OCI-LY1 (cell line): ENCODE measurements at regions not wholly inside any gene's neighbourhood (a gene's known extent, or its start where the extent isn't known, plus 50 kb on each side); places are given as distances from the start of the nearest gene placed in this dataset.

Source experiments
- CTCF ChIP-seq: fragments of 200-600 bp; sonication (generic), shearing (Covaris generic); IDR thresholded peaks from 2 replicates; pipeline ENCODE4 v1.5.1; 2017; ENCODE audit warnings: mild to moderate bottlenecking, antibody characterized with exemption, low read length, moderate library complexity, mixed read lengths
- EZH2 ChIP-seq: fragments of 200-600 bp; sonication (generic), shearing (Covaris generic); IDR thresholded peaks from 2 replicates; pipeline ENCODE4 v1.8.0; 2017; ENCODE audit warnings: borderline replicate concordance, mixed run types, mild to moderate bottlenecking, antibody characterized with exemption, low read length, moderate library complexity, mixed read lengths

- no peak for TF ChIP-seq EZH2
- no peak for TF ChIP-seq CTCF
These were observed 291.9 kb upstream of the N4BP1 start for GRCh38 chr16:48901712-48902374.
